ENCODE measurements at regions not wholly inside any gene's neighbourhood (a gene's known extent, or its start where the extent isn't known, plus 50 kb on each side); places are given as distances from the start of the nearest gene placed in this dataset.

GRCh38 chr7:96402913-96403312 lies 81.0 kb upstream of the SLC25A13 start:
- no peak for DNase-seq

GRCh38 chr7:96401200-96401599 lies 79.3 kb upstream of the SLC25A13 start:
- DNase-seq: peak; percentile 14 to 28

GRCh38 chr7:96400518-96400917 lies 78.6 kb upstream of the SLC25A13 start:
- DNase-seq: no peak

GRCh38 chr7:96400001-96400400 lies 78.1 kb upstream of the SLC25A13 start:
- no peak for DNase-seq

GRCh38 chr7:96397936-96398598 lies 76.2 kb upstream of the SLC25A13 start:
- DNase-seq: no peak

GRCh38 chr7:96388620-96389383 lies 66.9 kb upstream of the SLC25A13 start:
- DNase-seq: no peak

- no peak for DNase-seq
Observed at GRCh38 chr7:96388166-96388565, 66.3 kb upstream of the SLC25A13 start.

- DNase-seq: no peak
Observed at GRCh38 chr7:96380111-96380512, 58.2 kb upstream of the SLC25A13 start.

GRCh38 chr7:96377399-96377798 lies 55.5 kb upstream of the SLC25A13 start:
- no peak for DNase-seq

Measured in inflammatory macrophage treated with lipopolysaccharide for 1 hour (primary cell).